22Rv1 (cell line): ENCODE measurements at regions not wholly inside any gene's neighbourhood (a gene's known extent, or its start where the extent isn't known, plus 50 kb on each side); places are given as distances from the start of the nearest gene placed in this dataset.

Experiments used
- ZFX ChIP-seq: fragments of 450-650 bp; IDR thresholded peaks from 2 replicates; pipeline ENCODE4 v1.6.1; 2017; ENCODE audit warnings: antibody characterized with exemption, borderline replicate concordance
- TF ChIP-seq, protein P1 (sequence below): fragments of 450-650 bp; IDR thresholded peaks from 2 replicates; pipeline ENCODE4 v1.5.1; 2017; ENCODE audit warnings: mild to moderate bottlenecking

DNA sequence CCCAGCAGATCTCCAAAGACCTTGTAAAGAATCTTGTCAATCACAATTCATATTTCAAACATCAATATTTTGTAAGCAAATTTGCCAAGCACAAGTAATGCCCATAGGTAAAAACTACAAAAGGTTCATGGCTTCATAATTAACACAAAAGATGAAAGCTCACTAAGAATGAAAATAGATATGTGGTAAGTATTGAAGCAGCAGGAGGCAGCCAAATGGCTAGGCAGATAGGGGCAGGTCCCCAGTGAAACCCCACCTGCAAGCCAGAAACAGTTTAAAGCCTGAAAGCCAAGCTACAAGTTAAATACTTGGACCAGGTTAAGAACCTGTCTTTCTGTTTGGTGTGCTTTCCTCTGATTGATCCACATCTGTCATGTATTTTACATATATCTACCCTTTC is 942.6 kb upstream of the SPRY2 start:
- TF ChIP-seq, protein P1, sequence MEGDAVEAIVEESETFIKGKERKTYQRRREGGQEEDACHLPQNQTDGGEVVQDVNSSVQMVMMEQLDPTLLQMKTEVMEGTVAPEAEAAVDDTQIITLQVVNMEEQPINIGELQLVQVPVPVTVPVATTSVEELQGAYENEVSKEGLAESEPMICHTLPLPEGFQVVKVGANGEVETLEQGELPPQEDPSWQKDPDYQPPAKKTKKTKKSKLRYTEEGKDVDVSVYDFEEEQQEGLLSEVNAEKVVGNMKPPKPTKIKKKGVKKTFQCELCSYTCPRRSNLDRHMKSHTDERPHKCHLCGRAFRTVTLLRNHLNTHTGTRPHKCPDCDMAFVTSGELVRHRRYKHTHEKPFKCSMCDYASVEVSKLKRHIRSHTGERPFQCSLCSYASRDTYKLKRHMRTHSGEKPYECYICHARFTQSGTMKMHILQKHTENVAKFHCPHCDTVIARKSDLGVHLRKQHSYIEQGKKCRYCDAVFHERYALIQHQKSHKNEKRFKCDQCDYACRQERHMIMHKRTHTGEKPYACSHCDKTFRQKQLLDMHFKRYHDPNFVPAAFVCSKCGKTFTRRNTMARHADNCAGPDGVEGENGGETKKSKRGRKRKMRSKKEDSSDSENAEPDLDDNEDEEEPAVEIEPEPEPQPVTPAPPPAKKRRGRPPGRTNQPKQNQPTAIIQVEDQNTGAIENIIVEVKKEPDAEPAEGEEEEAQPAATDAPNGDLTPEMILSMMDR = no peak
- TF ChIP-seq ZFX = no peak
